ENCODE measurements at regions not wholly inside any gene's neighbourhood (a gene's known extent, or its start where the extent isn't known, plus 50 kb on each side); places are given as distances from the start of the nearest gene placed in this dataset.

DNA sequence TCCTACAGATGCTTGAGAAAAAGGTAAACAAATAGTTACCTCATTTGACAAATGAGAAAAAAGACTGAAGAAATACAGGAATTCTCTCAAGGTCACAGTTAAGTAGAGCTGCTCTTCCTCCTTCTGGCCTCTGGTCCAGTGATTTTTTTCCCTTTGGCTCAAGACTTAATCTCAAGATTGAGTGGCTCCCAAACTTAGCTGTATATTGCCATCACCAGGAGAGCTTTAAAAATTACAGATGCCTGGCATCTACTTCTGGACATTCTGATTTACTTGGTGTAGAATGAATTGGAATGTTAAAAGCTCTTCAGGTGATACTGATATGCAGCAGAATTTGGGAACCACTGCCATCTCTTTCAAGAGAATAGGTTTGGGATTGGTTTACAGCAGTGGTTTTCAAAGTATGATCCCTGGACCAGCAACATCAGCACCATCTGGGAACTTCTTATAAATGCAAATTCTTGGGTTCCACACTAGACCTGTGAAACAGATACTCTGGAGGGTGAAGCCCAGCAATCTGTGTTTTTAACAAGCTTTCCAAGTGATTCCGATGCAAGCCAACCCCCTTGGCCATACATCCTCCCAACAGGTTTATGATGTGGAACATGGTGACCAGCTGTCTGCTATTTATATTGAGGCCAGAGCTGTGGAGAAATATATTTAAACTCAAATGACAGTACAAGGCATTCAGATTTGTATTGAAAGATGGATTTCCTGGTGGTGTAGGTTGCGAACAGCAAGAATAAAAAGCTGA is 333.0 kb upstream of the RARB start:
- TF ChIP-seq SIN3A (IDR thresholded peaks at IDR 0.05; ENCODE audit: borderline replicate concordance, insufficient read depth, low read depth, low read length): no peak
- TF ChIP-seq, protein P1, sequence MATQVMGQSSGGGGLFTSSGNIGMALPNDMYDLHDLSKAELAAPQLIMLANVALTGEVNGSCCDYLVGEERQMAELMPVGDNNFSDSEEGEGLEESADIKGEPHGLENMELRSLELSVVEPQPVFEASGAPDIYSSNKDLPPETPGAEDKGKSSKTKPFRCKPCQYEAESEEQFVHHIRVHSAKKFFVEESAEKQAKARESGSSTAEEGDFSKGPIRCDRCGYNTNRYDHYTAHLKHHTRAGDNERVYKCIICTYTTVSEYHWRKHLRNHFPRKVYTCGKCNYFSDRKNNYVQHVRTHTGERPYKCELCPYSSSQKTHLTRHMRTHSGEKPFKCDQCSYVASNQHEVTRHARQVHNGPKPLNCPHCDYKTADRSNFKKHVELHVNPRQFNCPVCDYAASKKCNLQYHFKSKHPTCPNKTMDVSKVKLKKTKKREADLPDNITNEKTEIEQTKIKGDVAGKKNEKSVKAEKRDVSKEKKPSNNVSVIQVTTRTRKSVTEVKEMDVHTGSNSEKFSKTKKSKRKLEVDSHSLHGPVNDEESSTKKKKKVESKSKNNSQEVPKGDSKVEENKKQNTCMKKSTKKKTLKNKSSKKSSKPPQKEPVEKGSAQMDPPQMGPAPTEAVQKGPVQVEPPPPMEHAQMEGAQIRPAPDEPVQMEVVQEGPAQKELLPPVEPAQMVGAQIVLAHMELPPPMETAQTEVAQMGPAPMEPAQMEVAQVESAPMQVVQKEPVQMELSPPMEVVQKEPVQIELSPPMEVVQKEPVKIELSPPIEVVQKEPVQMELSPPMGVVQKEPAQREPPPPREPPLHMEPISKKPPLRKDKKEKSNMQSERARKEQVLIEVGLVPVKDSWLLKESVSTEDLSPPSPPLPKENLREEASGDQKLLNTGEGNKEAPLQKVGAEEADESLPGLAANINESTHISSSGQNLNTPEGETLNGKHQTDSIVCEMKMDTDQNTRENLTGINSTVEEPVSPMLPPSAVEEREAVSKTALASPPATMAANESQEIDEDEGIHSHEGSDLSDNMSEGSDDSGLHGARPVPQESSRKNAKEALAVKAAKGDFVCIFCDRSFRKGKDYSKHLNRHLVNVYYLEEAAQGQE (IDR thresholded peaks at IDR 0.05; ENCODE audit: insufficient read depth in 1 of 2, low read depth in 2 of 2, low read length in 1 of 2): no peak
- TF ChIP-seq, protein P2, sequence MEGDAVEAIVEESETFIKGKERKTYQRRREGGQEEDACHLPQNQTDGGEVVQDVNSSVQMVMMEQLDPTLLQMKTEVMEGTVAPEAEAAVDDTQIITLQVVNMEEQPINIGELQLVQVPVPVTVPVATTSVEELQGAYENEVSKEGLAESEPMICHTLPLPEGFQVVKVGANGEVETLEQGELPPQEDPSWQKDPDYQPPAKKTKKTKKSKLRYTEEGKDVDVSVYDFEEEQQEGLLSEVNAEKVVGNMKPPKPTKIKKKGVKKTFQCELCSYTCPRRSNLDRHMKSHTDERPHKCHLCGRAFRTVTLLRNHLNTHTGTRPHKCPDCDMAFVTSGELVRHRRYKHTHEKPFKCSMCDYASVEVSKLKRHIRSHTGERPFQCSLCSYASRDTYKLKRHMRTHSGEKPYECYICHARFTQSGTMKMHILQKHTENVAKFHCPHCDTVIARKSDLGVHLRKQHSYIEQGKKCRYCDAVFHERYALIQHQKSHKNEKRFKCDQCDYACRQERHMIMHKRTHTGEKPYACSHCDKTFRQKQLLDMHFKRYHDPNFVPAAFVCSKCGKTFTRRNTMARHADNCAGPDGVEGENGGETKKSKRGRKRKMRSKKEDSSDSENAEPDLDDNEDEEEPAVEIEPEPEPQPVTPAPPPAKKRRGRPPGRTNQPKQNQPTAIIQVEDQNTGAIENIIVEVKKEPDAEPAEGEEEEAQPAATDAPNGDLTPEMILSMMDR (IDR thresholded peaks at IDR 0.05): no peak; the same call in 1 of the 2 replicates
- TF ChIP-seq POLR2AphosphoS5 (IDR thresholded peaks at IDR 0.05; ENCODE audit: low read depth, low read length): no peak
